ENCODE measurements at regions not wholly inside any gene's neighbourhood (a gene's known extent, or its start where the extent isn't known, plus 50 kb on each side); places are given as distances from the start of the nearest gene placed in this dataset.

DNA sequence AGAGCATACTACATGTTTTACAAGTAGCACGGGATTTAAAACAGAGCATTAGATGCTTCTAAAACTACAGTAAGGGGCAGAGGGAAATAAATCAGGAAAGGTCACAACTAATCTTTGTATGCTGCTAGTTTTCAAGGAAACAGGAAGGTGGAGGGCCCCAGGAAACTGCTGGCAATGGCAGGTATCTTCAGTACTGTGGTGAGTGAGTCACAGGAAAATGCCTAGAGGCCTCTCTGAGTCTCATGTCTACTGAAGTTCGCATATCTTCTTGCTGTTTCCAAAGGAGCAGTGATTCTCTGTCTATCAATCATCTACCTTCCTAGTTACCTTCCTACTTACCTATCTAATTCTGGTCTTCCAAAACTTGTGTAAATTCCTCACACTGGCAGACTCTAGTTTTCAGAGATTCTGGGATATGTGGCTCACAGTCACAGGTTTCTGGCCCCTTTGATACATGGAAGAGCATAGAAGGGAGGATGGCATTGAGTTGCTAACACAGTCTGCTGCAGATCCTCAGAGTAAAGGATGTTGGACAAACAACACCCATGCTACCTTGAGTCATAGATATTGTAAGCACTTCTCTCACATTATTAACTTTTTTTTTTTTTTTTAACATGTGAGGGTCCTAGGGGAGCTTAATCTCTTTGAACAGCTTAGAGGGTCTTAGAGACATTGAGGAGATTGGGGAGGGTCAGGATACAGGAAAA lies 58.8 kb upstream of the SYN3 start:
- intact Hi-C loops (cut with micrococcal nuclease; ENCODE audit: unreplicated experiment) = no loop called here
- Mint-ChIP-seq H3K27me3 (ENCODE audit: insufficient read depth, unreplicated experiment) (peaks cover 5% of the 10 kb centered on the region), H3K4me3 (ENCODE audit: unreplicated experiment) (no peak overlapping the region), H3K27ac (ENCODE audit: unreplicated experiment) (no peak overlapping the region), H3K9me3 (ENCODE audit: unreplicated experiment) (no peaks in the 10 kb centered on the region), H3K36me3 (ENCODE audit: insufficient read depth, unreplicated experiment) (no peaks in the 10 kb centered on the region), H3K4me1 (ENCODE audit: low read depth, unreplicated experiment) (no peaks in the 10 kb centered on the region)
- Histone ChIP-seq H3K36me3 (ENCODE audit: control insufficient read depth, insufficient read depth, low read length) (no peaks in the 10 kb centered on the region), H3K4me3 (ENCODE audit: low read depth, low read length) (no peak overlapping the region), H3K27me3 (replicated peaks; ENCODE audit: control insufficient read depth, insufficient read depth, low read length) (no peaks in the 10 kb centered on the region), H3K9me3 (no peaks in the 10 kb centered on the region), H3K4me1 (no peaks in the 10 kb centered on the region)
- CTCF ChIA-PET = no interaction called here
- TF ChIP-seq CTCF (IDR thresholded peaks at IDR 0.05; ENCODE audit: insufficient read depth in 1 of 2, low read depth in 1 of 2, low read length in 1 of 2, severe bottlenecking in 1 of 2, unreplicated experiment in 1 of 2) = no peak
- no peak for DNase-seq
- no TSS peak for BruUV-seq (replicated peaks)
- POLR2A ChIA-PET = no interaction called here

DNA sequence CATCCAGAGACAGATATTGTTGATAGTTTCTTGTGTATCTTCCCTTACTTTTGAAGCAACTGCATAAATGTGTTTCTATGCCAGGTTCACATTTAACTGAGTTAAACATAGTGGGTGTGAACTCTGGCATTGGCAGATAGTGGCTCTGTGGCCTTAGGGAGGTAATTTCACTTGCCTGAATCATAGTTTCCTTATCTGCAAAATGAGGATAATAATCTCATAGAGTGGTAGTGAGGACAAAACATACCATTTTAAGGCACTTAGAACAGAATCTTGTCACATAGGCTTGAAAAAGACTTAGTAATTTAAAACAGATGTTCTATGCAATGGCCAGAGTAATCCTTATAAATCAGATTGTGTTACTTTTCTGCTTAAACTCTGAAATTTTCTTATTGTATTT lies 56.4 kb upstream of the SYN3 start:
- Mint-ChIP-seq H3K27me3 (ENCODE audit: insufficient read depth, unreplicated experiment) (peaks cover 5% of the 10 kb centered on the region), H3K9me3 (ENCODE audit: unreplicated experiment) (no peaks in the 10 kb centered on the region), H3K4me3 (ENCODE audit: unreplicated experiment) (no peak overlapping the region), H3K4me1 (ENCODE audit: low read depth, unreplicated experiment) (no peaks in the 10 kb centered on the region), H3K27ac (ENCODE audit: unreplicated experiment) (no peak overlapping the region), H3K36me3 (ENCODE audit: insufficient read depth, unreplicated experiment) (no peaks in the 10 kb centered on the region)
- H3K4me1 ChIP-seq = no peaks in the 10 kb centered on the region
- CTCF ChIA-PET = no interaction called here
- H3K9me3 ChIP-seq = no peaks in the 10 kb centered on the region
- no peaks in the 10 kb centered on the region for H3K27me3 ChIP-seq (replicated peaks; ENCODE audit: control insufficient read depth, insufficient read depth, low read length)
- no TSS peak for BruUV-seq (replicated peaks)
- intact Hi-C loops (cut with micrococcal nuclease; ENCODE audit: unreplicated experiment) = no loop called here
- H3K36me3 ChIP-seq (ENCODE audit: control insufficient read depth, insufficient read depth, low read length) = no peaks in the 10 kb centered on the region
- DNase-seq = no peak
- POLR2A ChIA-PET = no interaction called here
- no peak for TF ChIP-seq CTCF (IDR thresholded peaks at IDR 0.05; ENCODE audit: insufficient read depth in 1 of 2, low read depth in 1 of 2, low read length in 1 of 2, severe bottlenecking in 1 of 2, unreplicated experiment in 1 of 2)
- no peak overlapping the region for H3K4me3 ChIP-seq (ENCODE audit: low read depth, low read length)

DNA sequence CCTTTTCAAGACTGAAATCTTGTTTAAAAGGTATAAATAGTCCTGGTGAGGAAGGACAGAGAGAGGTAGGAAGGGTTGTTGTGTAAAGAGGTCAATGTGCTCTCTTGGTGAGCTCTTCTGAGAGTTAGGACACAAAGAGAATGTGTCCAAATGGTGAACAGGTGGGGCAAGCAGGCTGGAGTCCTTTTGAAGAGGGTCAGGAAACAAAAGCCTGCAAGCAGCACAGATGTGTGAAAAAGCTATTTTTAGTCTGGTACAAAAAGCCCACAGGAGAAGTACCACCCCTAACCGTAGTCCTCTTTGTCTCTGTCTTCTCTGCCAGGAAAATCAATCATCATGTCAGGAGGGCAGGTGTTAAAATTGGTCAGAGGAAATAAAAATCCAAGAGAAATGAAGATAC lies 54.4 kb upstream of the SYN3 start:
- no peak for TF ChIP-seq CTCF (IDR thresholded peaks at IDR 0.05; ENCODE audit: insufficient read depth in 1 of 2, low read depth in 1 of 2, low read length in 1 of 2, severe bottlenecking in 1 of 2, unreplicated experiment in 1 of 2)
- BruUV-seq (replicated peaks) = no TSS peak
- Mint-ChIP-seq H3K36me3 (ENCODE audit: insufficient read depth, unreplicated experiment) (no peaks in the 10 kb centered on the region), H3K27me3 (ENCODE audit: insufficient read depth, unreplicated experiment) (peaks cover 2% of the 10 kb centered on the region), H3K9me3 (ENCODE audit: unreplicated experiment) (no peaks in the 10 kb centered on the region), H3K4me3 (ENCODE audit: unreplicated experiment) (no peak overlapping the region), H3K4me1 (ENCODE audit: low read depth, unreplicated experiment) (no peaks in the 10 kb centered on the region), H3K27ac (ENCODE audit: unreplicated experiment) (no peak overlapping the region)
- Histone ChIP-seq H3K27me3 (replicated peaks; ENCODE audit: control insufficient read depth, insufficient read depth, low read length) (no peaks in the 10 kb centered on the region), H3K4me1 (no peaks in the 10 kb centered on the region), H3K9me3 (no peaks in the 10 kb centered on the region), H3K36me3 (ENCODE audit: control insufficient read depth, insufficient read depth, low read length) (no peaks in the 10 kb centered on the region), H3K4me3 (ENCODE audit: low read depth, low read length) (no peak overlapping the region)
- CTCF ChIA-PET = no interaction called here
- no peak for DNase-seq
- POLR2A ChIA-PET = no interaction called here
- intact Hi-C loops (cut with micrococcal nuclease; ENCODE audit: unreplicated experiment) = no loop called here

All from Caco-2 (cell line).